Right cardiac atrium (tissue), 5 donors: ENCODE measurements at regions not wholly inside any gene's neighbourhood (a gene's known extent, or its start where the extent isn't known, plus 50 kb on each side); places are given as distances from the start of the nearest gene placed in this dataset.

Experiments used
- ATAC-seq, 2 donors: fragments of 200-7000 bp; cut with Tn5 transposase; one replicate each; pipeline versions ENCODE4 v1.8.0 to v1.9.1; 2020; ENCODE audit warnings: moderate library complexity in 2 of 2, mild to moderate bottlenecking in 1 of 2
- DNase-seq, 3 donors: peaks; one replicate each; pipeline ENCODE4 v3.0.0-alpha.2; 2020
- H3K27ac ChIP-seq: one replicate; pipeline ENCODE4 v1.5.1; 2013; ENCODE audit warnings: mild to moderate bottlenecking, low read length, control low read depth, moderate library complexity
- H3K27me3 ChIP-seq: one replicate; pipeline ENCODE4 v1.6.1; 2013; ENCODE audit not compliant: control insufficient read depth, insufficient read depth
- H3K4me1 ChIP-seq: one replicate; pipeline ENCODE4 v1.6.1; 2013; ENCODE audit warnings: low read length; ENCODE audit not compliant: control insufficient read depth, insufficient read depth
- H3K4me3 ChIP-seq: one replicate; pipeline ENCODE4 v1.5.1; 2013; ENCODE audit warnings: low read length, control low read depth
- H3K9me3 ChIP-seq: one replicate; pipeline ENCODE4 v1.6.1; 2013; ENCODE audit warnings: low read length; ENCODE audit not compliant: control insufficient read depth
- WGBS: extraction: QIAGEN DNeasy Blood & Tissue Kit; methylation state at CpG from one replicate; pipeline ENCODE4 v1.1.7; 2013; 5-methylcytosine and 5-hydroxymethylcytosine counted together
- intact Hi-C, 4 donors: fragments of 100-400 bp; cut with DNase I; formaldehyde crosslinking; loops; one replicate each; pipeline versions ENCODE4 v1.11.0 to v1.14.0; 2022 to 2023
- donor health status: healthy with polysubstance abuse.
- donor health status: DM: no; HTN: yes; CAD: no.
- donor health status: DM: no; HTN: no; CAD: no.
- donor health status: DM: no; HTN: yes; CAD: no; lungs with severe emphysema.
- donor health status: DM: yes; HTN: yes; CAD: no.

- H3K27me3 ChIP-seq: no peaks in the 10 kb centered on the region
- H3K27ac ChIP-seq: no peak overlapping the region
- H3K9me3 ChIP-seq: peaks cover 3% of the 10 kb centered on the region
- ATAC-seq: no peak
- no peak overlapping the region for H3K4me3 ChIP-seq
- no peak for DNase-seq
- H3K4me1 ChIP-seq: no peaks in the 10 kb centered on the region
- WGBS: 94% methylated on average over 4 of the region's 4 CpGs
- intact Hi-C loops: no loop called here
These were observed 165.3 kb upstream of the FBXL7 start for GRCh38 chr5:15334551-15335266.

DNA sequence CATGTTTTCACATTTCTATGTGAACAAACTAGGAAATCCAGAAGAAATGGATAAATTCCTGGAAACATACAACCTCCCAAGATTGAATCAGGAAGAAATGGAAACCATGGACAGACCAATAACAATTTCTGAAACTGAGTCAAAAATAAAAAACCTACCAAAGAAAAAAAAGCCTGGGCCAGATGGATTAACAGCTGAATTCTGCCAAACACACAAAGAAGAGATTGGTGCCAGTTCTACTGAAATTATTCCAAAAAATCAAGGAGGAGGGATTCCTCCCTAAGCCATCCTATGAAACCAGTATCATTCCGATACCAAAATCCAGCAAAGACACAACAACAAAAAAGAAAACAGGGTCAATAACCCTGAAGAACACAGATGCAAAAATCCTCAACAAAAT, 166.9 kb upstream of the FBXL7 start:
- ATAC-seq (no peak), DNase-seq (no peak)
- 96% methylated on average over 1 of the region's 1 CpG for WGBS
- no peaks in the 10 kb centered on the region for H3K4me1 ChIP-seq
- no peak overlapping the region for H3K4me3 ChIP-seq
- H3K9me3 ChIP-seq: no peaks in the 10 kb centered on the region
- intact Hi-C loops: no loop called here
- H3K27ac ChIP-seq: no peak overlapping the region
- H3K27me3 ChIP-seq: no peaks in the 10 kb centered on the region

GRCh38 chr5:15326932-15327331, 173.0 kb upstream of the FBXL7 start:
- no peaks in the 10 kb centered on the region for H3K27me3 ChIP-seq
- ATAC-seq (no peak), DNase-seq (no peak)
- peaks cover 7% of the 10 kb centered on the region for H3K9me3 ChIP-seq
- intact Hi-C loops: no loop called here
- H3K4me1 ChIP-seq: no peaks in the 10 kb centered on the region
- no peak overlapping the region for H3K27ac ChIP-seq
- H3K4me3 ChIP-seq: no peak overlapping the region

GRCh38 chr5:15326471-15326870, 173.5 kb upstream of the FBXL7 start:
- Histone ChIP-seq H3K27ac (no peak overlapping the region), H3K9me3 (peaks cover 7% of the 10 kb centered on the region), H3K27me3 (no peaks in the 10 kb centered on the region), H3K4me1 (no peaks in the 10 kb centered on the region), H3K4me3 (no peak overlapping the region)
- no peak for ATAC-seq
- intact Hi-C loops: no loop called here
- no peak for DNase-seq
- WGBS: 83% methylated on average over 4 of the region's 4 CpGs

- no peak for ATAC-seq
- DNase-seq: peak in 1 of 3 donors; percentile 25
- H3K27ac ChIP-seq: no peak overlapping the region
- no peaks in the 10 kb centered on the region for H3K27me3 ChIP-seq
- intact Hi-C loops: no loop called here
- H3K4me3 ChIP-seq: no peak overlapping the region
- H3K4me1 ChIP-seq: no peaks in the 10 kb centered on the region
- H3K9me3 ChIP-seq: peaks cover 4% of the 10 kb centered on the region
These were observed 177.6 kb upstream of the FBXL7 start for GRCh38 chr5:15322421-15322820.

- no peaks in the 10 kb centered on the region for H3K4me1 ChIP-seq
- ATAC-seq (no peak), DNase-seq (no peak)
- no peaks in the 10 kb centered on the region for H3K27me3 ChIP-seq
- WGBS: 89% methylated on average over 3 of the region's 3 CpGs
- peaks cover 4% of the 10 kb centered on the region for H3K9me3 ChIP-seq
- H3K4me3 ChIP-seq: no peak overlapping the region
- intact Hi-C loops: no loop called here
- no peak overlapping the region for H3K27ac ChIP-seq
These were observed 178.2 kb upstream of the FBXL7 start for GRCh38 chr5:15321776-15322175.

- WGBS: 89% methylated on average over 1 of the region's 1 CpG
- no peaks in the 10 kb centered on the region for H3K4me1 ChIP-seq
- H3K4me3 ChIP-seq: no peak overlapping the region
- DNase-seq (no peak), ATAC-seq (no peak)
- H3K27ac ChIP-seq: no peak overlapping the region
- H3K9me3 ChIP-seq: peaks cover 2% of the 10 kb centered on the region
- no peaks in the 10 kb centered on the region for H3K27me3 ChIP-seq
- intact Hi-C loops: no loop called here
These were observed 179.1 kb upstream of the FBXL7 start for GRCh38 chr5:15320871-15321270.

DNA sequence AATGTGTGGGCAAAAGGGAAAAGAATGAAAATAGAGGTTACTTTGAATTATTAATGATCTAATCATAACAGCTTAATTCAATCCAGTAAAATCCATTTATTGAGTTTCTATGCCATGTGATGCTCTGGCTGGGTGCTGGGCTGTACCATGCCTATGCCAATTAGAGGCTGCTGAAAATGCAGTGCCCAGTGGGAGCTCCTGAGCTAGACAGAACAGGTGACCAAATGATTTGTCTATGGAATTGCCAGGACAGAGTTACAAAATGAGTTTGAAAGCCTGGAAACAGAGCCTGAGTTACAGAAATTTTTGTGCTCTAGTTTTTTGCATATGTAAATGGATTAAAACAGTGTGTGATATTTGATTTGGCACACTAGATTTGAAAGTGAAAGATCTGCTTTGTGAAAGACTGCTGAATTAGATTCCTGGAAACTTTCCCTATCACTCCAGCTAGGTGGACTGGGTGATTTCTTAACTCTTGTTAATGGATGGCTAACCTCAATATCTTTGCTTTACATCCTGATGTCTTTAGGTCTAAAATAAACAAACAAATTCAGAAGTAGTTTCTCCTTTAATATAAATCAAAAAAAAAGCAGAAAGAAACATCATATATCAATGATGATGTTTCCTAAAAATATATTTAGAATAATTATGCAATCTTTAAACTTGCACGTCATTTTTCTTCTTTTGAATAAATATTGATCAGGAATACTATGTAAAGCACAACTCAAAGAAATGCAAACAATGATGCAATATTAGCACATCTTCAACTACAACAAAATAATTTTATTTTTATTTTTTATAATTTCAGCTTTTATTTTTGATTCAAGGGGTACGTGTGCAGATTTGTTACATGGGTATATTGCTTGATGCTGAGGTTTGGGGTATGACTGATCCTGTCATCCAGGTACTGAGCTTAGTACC, 194.8 kb upstream of the FBXL7 start:
- H3K4me1 ChIP-seq: no peaks in the 10 kb centered on the region
- H3K27ac ChIP-seq: no peak overlapping the region
- H3K9me3 ChIP-seq: no peaks in the 10 kb centered on the region
- intact Hi-C loops: no loop called here
- DNase-seq: peak in 1 of 3 donors; percentile 11
- 79% methylated on average over 2 of the region's 2 CpGs for WGBS
- ATAC-seq: no peak
- no peak overlapping the region for H3K4me3 ChIP-seq
- H3K27me3 ChIP-seq: no peaks in the 10 kb centered on the region

DNA sequence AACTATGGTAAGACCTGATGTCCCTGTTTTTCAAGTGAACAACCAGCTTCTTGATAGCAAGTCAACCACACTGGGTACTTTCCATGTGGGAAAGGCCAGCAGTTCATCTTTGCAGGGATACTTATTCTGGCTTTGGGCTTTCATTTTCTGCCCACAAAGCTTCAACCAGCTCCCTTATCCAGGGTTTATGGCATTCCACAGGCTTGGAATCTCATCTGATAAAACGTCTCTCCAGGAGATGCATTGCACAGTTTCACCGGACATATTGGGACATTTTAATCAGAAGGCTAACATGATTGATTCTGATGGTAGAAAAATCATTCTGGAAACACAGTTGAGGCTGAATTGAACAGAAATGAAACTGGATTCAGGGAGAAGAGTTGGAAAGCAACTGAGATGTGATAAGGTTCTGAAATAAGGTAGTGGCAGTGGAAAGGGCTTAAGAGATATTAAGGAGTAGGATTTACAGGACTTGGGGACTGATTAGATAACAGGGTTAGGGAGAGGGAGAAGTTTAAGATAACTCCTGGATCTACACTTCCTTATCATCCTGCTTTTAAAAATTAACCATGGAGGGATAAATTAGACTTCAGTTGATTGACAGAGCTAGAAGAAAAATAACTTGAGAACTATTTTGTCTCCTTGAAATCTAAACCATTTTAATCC, 195.8 kb upstream of the FBXL7 start:
- Histone ChIP-seq H3K27me3 (no peaks in the 10 kb centered on the region), H3K4me3 (no peak overlapping the region), H3K4me1 (no peaks in the 10 kb centered on the region), H3K27ac (no peak overlapping the region), H3K9me3 (no peaks in the 10 kb centered on the region)
- intact Hi-C loops: no loop called here
- DNase-seq (no peak), ATAC-seq (no peak)
- 31% methylated on average over 2 of the region's 2 CpGs for WGBS

GRCh38 chr5:15300141-15300540, 199.8 kb upstream of the FBXL7 start:
- whole genome bisulfite sequencing: 86% methylated on average over 5 of the region's 5 CpGs
- Histone ChIP-seq H3K27me3 (no peaks in the 10 kb centered on the region), H3K27ac (no peak overlapping the region), H3K4me1 (no peaks in the 10 kb centered on the region), H3K9me3 (no peaks in the 10 kb centered on the region), H3K4me3 (no peak overlapping the region)
- ATAC-seq: no peak
- DNase-seq: no peak
- intact Hi-C loops: no loop called here

DNA sequence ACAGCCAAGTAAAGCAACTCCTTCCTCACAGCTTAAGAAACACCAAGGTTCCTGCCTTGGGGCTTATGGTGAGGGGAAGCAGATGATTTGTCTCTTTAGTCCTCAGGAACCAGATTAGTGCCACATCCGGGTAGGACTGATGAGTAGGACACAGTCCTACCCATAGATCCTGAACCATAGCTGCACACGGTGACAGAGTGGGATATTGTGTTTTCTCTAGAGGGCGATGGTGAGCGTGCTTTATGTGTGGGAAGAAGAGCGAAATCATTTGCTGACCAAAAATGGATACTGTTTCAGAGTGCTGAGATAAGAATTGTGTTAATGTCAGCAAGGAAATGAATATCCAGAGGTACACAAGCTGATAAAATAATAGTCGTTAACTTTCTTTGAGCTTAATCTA, 209.0 kb upstream of the FBXL7 start:
- H3K27me3 ChIP-seq: no peaks in the 10 kb centered on the region
- H3K27ac ChIP-seq: no peak overlapping the region
- DNase-seq: no peak
- 70% methylated on average over 6 of the region's 6 CpGs for WGBS
- no peaks in the 10 kb centered on the region for H3K4me1 ChIP-seq
- peaks cover 2% of the 10 kb centered on the region for H3K9me3 ChIP-seq
- intact Hi-C loops: no loop called here
- ATAC-seq: no peak
- H3K4me3 ChIP-seq: no peak overlapping the region
